ENCODE measurements at regions not wholly inside any gene's neighbourhood (a gene's known extent, or its start where the extent isn't known, plus 50 kb on each side); places are given as distances from the start of the nearest gene placed in this dataset.

DNA sequence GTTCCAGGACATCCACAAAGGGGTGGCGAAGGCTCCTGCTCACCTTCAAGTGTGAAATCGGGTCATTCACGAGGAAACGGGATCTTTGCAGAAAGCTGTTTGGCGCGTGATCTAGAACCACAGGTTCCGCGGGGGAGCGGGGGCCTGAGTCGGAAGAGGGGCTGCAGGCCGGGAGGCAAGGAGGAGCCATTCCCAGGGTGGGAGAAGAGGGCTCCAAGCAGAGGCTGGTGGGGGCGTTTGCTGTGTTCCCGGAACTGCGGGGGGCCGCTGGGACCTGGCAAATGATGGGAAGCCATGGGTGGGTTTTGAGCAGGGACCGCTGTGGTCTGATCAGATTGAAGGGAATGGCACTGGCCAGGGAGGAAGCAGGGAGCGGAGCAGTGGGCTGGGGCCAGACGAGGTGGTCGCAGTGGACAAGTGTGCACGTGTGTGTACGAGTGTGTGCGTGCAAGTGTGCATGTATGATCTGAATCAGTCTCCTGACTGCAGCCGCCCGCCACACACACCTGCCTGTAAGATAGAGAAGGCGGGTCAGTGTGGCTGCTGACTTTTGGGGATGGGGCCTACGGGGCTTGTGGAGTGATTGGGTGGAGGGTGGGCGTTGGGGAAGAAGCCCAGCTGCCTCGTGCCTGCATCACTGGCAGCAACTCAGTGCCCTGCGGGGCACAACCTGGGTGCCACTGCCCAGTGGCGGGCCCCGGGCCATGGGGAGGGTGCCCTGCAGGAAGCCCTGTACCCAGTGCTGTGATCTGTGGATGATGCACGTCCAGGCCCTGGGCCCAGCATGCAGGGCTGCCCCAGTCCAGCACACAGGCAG, 141.9 kb downstream of the KIF26A start:
- Histone ChIP-seq H3K36me3 (ENCODE audit: control insufficient read depth, insufficient read depth, low read length) (no peaks in the 10 kb centered on the region), H4K20me1 (replicated peaks; ENCODE audit: control insufficient read depth, insufficient read depth, low read length) (no peaks in the 10 kb centered on the region), H3K9me3 (replicated peaks; ENCODE audit: control insufficient read depth, insufficient read depth, low read depth, low read length) (no peaks in the 10 kb centered on the region), H3K9me1 (ENCODE audit: control insufficient read depth, insufficient read depth, low read length) (no peaks in the 10 kb centered on the region), H3K27me3 (ENCODE audit: control insufficient read depth in 2 of 2, insufficient read depth in 2 of 2, low read length in 2 of 2) (peaks cover 0 to 17% of the 10 kb centered on the region in 2 experiments; a peak in 3 of 5 replicates), H3K79me2 (ENCODE audit: control insufficient read depth, insufficient read depth, low read length) (no peaks in the 10 kb centered on the region), H3K4me3 (no peak overlapping the region), H3K4me2 (ENCODE audit: insufficient read depth, low read length) (no peak overlapping the region), H3K4me1 (replicated peaks in 1 of 2; ENCODE audit: control insufficient read depth in 2 of 2, insufficient read depth in 2 of 2, low read length in 2 of 2) (no peaks in the 10 kb centered on the region; a peak in 1 of 5 replicates), H3K27ac (ENCODE audit: extremely low read depth, low read depth, low read length) (no peak overlapping the region), H3K9ac (ENCODE audit: insufficient read depth in 1 of 2, low read depth in 2 of 2, low read length in 2 of 2) (no peak overlapping the region), H2AFZ (ENCODE audit: low read depth, low read length) (no peak overlapping the region)
- no peak for FAIRE-seq
- BruUV-seq (replicated peaks), result no TSS peak
- in situ Hi-C loops (cut with MboI), result no loop called here
- ATAC-seq, result no peak
- ChIA-PET POLR2A (no interaction called here), CTCF (ENCODE audit: low intra/inter-chr PET ratio) (no interaction called here)
- intact Hi-C loops (cut with micrococcal nuclease), result no loop called here
- WGBS (ENCODE audit: insufficient coverage, low coverage, missing lambda C conversion rate), result 3% methylated on average over 14 of the region's 32 CpGs
- no peak for DNase-seq (ENCODE audit: extremely low read depth in 1 of 4, low spot score in 3 of 4)
- TF ChIP-seq HMG20A (CRISPR knock-in tag; conservative IDR thresholded peaks at IDR 0.05) (no peak), ZFP36 (IDR thresholded peaks at IDR 0.05; ENCODE audit: low read depth, low read length, partially characterized antibody) (no peak), FUS (optimal IDR thresholded peaks at IDR 0.05; ENCODE audit: low read depth, low read length) (no peak), FOXJ3 (CRISPR knock-in tag; IDR thresholded peaks at IDR 0.05) (no peak), ELF4 (CRISPR knock-in tag; IDR thresholded peaks at IDR 0.05) (no peak), TRIM24 (IDR thresholded peaks at IDR 0.05) (no peak), SAFB2 (IDR thresholded peaks at IDR 0.05; ENCODE audit: borderline replicate concordance, low read depth, low read length, severe bottlenecking) (no peak), ZNF3 (CRISPR knock-in tag; IDR thresholded peaks at IDR 0.05) (no peak)
- TF ChIP-seq, protein P1, sequence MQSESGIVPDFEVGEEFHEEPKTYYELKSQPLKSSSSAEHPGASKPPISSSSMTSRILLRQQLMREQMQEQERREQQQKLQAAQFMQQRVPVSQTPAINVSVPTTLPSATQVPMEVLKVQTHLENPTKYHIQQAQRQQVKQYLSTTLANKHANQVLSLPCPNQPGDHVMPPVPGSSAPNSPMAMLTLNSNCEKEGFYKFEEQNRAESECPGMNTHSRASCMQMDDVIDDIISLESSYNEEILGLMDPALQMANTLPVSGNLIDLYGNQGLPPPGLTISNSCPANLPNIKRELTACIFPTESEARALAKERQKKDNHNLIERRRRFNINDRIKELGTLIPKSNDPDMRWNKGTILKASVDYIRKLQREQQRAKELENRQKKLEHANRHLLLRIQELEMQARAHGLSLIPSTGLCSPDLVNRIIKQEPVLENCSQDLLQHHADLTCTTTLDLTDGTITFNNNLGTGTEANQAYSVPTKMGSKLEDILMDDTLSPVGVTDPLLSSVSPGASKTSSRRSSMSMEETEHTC (IDR thresholded peaks at IDR 0.05), result no peak
- TF ChIP-seq, protein P2, sequence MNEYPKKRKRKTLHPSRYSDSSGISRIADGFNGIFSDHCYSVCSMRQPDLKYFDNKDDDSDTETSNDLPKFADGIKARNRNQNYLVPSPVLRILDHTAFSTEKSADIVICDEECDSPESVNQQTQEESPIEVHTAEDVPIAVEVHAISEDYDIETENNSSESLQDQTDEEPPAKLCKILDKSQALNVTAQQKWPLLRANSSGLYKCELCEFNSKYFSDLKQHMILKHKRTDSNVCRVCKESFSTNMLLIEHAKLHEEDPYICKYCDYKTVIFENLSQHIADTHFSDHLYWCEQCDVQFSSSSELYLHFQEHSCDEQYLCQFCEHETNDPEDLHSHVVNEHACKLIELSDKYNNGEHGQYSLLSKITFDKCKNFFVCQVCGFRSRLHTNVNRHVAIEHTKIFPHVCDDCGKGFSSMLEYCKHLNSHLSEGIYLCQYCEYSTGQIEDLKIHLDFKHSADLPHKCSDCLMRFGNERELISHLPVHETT (CRISPR knock-in tag; conservative IDR thresholded peaks at IDR 0.05 in 1 of 2, IDR thresholded peaks at IDR 0.05 in 1 of 2), result no peak
- TF ChIP-seq, protein P3, sequence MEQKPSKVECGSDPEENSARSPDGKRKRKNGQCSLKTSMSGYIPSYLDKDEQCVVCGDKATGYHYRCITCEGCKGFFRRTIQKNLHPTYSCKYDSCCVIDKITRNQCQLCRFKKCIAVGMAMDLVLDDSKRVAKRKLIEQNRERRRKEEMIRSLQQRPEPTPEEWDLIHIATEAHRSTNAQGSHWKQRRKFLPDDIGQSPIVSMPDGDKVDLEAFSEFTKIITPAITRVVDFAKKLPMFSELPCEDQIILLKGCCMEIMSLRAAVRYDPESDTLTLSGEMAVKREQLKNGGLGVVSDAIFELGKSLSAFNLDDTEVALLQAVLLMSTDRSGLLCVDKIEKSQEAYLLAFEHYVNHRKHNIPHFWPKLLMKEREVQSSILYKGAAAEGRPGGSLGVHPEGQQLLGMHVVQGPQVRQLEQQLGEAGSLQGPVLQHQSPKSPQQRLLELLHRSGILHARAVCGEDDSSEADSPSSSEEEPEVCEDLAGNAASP (IDR thresholded peaks at IDR 0.05), result no peak
- TF ChIP-seq, protein P4, sequence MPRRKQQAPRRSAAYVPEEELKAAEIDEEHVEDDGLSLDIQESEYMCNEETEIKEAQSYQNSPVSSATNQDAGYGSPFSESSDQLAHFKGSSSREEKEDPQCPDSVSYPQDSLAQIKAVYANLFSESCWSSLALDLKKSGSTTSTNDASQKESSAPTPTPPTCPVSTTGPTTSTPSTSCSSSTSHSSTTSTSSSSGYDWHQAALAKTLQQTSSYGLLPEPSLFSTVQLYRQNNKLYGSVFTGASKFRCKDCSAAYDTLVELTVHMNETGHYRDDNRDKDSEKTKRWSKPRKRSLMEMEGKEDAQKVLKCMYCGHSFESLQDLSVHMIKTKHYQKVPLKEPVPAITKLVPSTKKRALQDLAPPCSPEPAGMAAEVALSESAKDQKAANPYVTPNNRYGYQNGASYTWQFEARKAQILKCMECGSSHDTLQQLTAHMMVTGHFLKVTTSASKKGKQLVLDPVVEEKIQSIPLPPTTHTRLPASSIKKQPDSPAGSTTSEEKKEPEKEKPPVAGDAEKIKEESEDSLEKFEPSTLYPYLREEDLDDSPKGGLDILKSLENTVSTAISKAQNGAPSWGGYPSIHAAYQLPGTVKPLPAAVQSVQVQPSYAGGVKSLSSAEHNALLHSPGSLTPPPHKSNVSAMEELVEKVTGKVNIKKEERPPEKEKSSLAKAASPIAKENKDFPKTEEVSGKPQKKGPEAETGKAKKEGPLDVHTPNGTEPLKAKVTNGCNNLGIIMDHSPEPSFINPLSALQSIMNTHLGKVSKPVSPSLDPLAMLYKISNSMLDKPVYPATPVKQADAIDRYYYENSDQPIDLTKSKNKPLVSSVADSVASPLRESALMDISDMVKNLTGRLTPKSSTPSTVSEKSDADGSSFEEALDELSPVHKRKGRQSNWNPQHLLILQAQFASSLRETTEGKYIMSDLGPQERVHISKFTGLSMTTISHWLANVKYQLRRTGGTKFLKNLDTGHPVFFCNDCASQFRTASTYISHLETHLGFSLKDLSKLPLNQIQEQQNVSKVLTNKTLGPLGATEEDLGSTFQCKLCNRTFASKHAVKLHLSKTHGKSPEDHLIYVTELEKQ (CRISPR knock-in tag; IDR thresholded peaks at IDR 0.05), result no peak

Measured in K562 (cell line).